GM12873 (cell line): ENCODE measurements at regions not wholly inside any gene's neighbourhood (a gene's known extent, or its start where the extent isn't known, plus 50 kb on each side); places are given as distances from the start of the nearest gene placed in this dataset.

Source experiments
- CTCF ChIP-seq: IDR thresholded peaks from 2 replicates; pipeline ENCODE4 v1.5.1; 2012; ENCODE audit warnings: low read depth, mild to moderate bottlenecking, moderate library complexity, low read length, control low read depth; ENCODE audit not compliant: insufficient read depth; ENCODE audit errors: missing control alignments

DNA sequence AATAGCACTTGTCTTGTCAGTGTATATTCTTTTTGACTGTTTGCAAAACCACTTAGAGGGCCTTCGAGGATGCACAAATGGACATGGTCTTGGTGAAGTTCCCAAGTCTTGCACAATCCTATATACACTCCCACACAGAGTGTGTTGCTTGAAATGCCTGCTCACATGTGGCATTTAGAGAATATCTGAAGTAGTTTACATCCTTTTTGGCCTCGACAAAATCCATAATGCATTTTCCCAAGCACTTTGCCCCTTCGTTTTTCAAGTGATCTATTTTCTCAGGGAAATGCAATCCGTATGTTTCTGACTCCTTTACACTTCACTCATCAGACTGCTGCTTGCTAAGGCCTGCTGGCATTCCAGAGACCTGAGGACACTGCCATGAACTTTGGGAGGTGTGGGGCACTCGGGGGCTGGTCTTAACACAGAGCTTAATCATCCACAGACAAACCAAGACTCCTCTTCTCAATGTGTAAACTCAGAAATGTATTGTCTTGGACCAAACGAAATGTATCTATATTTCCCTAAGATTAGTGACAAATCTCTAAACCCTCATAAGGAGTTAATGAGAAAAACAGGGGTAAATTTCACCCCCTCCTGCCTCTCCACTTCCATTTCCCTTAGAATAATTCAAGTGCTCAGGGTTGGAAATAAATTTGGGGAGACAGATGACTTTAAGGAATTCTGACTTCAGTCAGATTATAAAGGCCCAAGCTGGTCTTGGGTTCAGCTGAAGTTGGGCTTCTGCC lies 219.3 kb upstream of the APCDD1 start:
- no peak for TF ChIP-seq CTCF

DNA sequence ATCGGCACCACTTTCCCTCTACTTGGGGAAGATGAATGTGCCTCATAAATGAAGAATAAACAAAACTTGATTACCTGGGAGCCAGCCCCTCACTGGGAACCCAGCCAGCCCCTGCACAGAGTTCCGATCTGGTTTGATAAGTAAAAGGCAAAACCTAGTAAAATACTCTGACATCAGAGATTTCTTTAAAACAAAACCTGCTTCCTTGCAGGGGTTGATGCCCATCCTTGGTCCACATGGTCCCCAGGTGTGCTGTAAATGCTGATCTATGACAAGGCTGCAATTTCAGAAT lies 218.8 kb upstream of the APCDD1 start:
- TF ChIP-seq CTCF: no peak

- no peak for TF ChIP-seq CTCF
These were observed 215.3 kb upstream of the APCDD1 start for GRCh38 chr18:10239103-10239502.

DNA sequence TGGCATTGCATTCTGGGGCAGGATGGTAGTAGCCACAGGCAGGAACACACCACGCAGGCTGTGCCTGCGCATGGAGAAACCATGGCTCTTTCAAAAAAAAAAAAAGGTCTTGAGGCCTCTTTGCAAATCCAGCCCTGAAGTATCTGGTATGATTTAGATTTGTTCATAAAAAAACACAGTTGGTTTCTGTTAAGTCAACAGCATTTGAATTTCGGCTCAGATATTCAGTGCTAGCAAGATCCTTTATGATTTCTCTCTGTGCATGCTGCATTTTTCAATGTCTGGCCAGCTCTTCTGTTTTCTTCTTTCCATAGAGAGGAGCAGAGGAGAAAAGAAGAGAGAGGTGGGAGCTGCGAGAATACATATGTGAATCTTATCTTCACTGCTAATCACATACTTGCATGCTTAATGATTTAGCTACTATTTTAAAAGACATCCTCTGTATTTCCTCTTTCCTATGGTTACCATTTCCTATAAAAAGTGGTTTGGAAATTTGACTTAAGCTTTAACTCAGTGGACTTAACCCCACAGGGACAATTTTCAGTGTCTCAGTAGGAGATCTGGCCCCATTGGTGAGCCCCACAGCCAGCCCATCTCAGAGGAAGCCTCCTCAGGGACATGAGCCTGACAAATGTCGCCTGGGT lies 214.3 kb upstream of the APCDD1 start:
- TF ChIP-seq CTCF: no peak

- TF ChIP-seq CTCF: no peak
These were observed 213.5 kb upstream of the APCDD1 start for GRCh38 chr18:10240973-10241372.

GRCh38 chr18:10241579-10241978 lies 212.9 kb upstream of the APCDD1 start:
- TF ChIP-seq CTCF: no peak

DNA sequence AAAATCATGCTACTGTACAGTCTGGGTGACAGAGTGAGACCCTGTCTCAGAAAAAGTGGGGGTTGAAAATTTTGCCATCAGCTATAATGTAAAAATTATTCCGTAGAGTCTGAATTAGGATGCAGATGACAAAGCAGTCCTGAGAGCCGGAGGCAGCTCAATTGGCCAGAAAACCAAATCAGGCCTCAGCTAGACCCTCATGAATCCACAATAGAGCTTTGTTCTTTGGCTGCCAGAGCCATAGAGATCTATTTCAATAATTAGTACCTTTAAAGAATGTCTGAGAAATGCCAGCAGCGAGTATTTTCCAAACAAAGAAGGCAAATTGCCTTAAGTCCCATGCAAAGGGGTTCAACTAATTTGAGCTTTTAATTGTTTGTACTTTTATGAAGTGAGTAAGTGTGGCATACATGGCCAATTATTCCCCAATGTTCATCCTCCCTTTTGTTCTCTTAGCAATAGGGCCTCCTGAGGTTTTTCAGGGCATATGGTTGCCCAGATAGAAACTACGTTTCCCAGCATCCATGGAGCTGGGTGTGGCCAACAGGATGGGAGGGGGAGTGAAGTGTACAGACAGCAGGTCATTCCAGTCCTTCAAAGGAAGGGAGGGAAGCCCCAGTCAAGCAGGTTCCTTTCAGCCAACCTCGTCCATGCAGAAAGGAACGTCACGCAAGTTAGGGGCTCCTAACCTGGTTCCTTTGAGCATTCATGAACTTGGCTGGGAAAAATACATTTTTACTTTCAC lies 211.3 kb upstream of the APCDD1 start:
- TF ChIP-seq CTCF: no peak
